ENCODE measurements at regions not wholly inside any gene's neighbourhood (a gene's known extent, or its start where the extent isn't known, plus 50 kb on each side); places are given as distances from the start of the nearest gene placed in this dataset.

DNA sequence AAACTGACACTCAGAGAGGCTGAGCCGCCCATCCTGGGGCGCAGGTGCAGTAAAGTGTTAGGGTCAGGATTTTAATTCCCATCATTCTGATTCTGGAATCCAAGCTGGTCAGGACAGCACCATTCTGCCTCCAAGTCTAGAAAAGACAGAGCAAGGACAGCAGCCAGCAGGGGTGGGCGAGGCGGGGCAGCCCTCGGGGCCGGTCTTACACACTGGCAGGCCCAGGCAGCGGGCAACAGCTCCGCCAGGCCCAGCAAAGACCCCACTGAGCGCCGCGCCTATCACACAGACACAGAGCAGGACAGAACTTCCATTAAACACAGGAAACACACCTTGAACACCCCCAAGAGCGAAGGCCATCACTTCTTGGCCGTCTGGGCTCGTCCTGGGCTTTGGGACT, 66.5 kb upstream of the RXRA start:
- TF ChIP-seq, protein P1, sequence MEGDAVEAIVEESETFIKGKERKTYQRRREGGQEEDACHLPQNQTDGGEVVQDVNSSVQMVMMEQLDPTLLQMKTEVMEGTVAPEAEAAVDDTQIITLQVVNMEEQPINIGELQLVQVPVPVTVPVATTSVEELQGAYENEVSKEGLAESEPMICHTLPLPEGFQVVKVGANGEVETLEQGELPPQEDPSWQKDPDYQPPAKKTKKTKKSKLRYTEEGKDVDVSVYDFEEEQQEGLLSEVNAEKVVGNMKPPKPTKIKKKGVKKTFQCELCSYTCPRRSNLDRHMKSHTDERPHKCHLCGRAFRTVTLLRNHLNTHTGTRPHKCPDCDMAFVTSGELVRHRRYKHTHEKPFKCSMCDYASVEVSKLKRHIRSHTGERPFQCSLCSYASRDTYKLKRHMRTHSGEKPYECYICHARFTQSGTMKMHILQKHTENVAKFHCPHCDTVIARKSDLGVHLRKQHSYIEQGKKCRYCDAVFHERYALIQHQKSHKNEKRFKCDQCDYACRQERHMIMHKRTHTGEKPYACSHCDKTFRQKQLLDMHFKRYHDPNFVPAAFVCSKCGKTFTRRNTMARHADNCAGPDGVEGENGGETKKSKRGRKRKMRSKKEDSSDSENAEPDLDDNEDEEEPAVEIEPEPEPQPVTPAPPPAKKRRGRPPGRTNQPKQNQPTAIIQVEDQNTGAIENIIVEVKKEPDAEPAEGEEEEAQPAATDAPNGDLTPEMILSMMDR (IDR thresholded peaks at IDR 0.05 in 2 of 3, conservative IDR thresholded peaks at IDR 0.05 in 1 of 3; ENCODE audit: insufficient read depth in 2 of 3, low read depth in 1 of 3, low read length in 3 of 3), result no peak
- no peak for TF ChIP-seq FOXJ3 (CRISPR knock-in tag; IDR thresholded peaks at IDR 0.05)
- no peak for TF ChIP-seq RFX1 (IDR thresholded peaks at IDR 0.05)
- no peak for TF ChIP-seq JUND (IDR thresholded peaks at IDR 0.05; ENCODE audit: borderline replicate concordance, low read depth, low read length)
- TF ChIP-seq JUND (tag; IDR thresholded peaks at IDR 0.05; ENCODE audit: borderline replicate concordance, low read depth, low read length), result no peak
- no peak for TF ChIP-seq MAZ (CRISPR knock-in tag; conservative IDR thresholded peaks at IDR 0.05 in 1 of 2, IDR thresholded peaks at IDR 0.05 in 1 of 2)
- no peak for TF ChIP-seq RAD51 (IDR thresholded peaks at IDR 0.05; ENCODE audit: borderline replicate concordance, low read depth)
- TF ChIP-seq CHD4 (IDR thresholded peaks at IDR 0.05; ENCODE audit: insufficient read depth, insufficient replicate concordance, low read depth, low read length, poor library complexity, severe bottlenecking), result no peak
- TF ChIP-seq ZNF436 (CRISPR knock-in tag; IDR thresholded peaks at IDR 0.05), result no peak
- TF ChIP-seq, protein P2, sequence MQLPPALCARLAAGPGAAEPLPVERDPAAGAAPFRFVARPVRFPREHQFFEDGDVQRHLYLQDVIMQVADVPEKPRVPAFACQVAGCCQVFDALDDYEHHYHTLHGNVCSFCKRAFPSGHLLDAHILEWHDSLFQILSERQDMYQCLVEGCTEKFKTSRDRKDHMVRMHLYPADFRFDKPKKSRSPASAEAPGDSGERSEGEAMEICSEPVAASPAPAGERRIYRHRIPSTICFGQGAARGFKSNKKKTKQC (CRISPR knock-in tag; IDR thresholded peaks at IDR 0.05), result no peak
- TF ChIP-seq ZNF584 (CRISPR knock-in tag; IDR thresholded peaks at IDR 0.05; ENCODE audit: low read depth), result no peak
- no peak for TF ChIP-seq ZC3H4 (CRISPR knock-in tag; IDR thresholded peaks at IDR 0.05; ENCODE audit: borderline replicate concordance)
- TF ChIP-seq BCL6 (CRISPR knock-in tag; IDR thresholded peaks at IDR 0.05), result no peak
